ENCODE measurements at regions not wholly inside any gene's neighbourhood (a gene's known extent, or its start where the extent isn't known, plus 50 kb on each side); places are given as distances from the start of the nearest gene placed in this dataset.

DNA sequence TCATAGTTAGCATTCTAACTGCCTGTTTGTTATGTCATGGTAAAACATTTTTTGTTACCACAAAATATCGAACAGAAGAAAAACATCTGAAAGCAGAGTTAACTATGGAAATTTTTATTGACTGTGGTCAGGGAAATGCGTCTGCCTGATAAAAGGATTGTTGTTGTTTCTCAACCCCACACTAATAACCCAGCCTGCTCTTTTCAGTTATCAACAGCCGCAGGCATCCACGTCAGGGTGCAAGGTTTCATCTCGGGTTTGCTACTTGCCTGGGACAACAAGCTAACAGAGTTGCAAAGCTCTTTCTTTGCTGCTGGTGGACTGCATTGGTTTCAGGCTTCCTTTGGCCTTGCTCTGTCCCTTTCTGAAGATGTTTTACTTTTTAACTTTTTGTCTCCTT, 969.2 kb downstream of the CDH18 start:
- TF ChIP-seq, protein P1, sequence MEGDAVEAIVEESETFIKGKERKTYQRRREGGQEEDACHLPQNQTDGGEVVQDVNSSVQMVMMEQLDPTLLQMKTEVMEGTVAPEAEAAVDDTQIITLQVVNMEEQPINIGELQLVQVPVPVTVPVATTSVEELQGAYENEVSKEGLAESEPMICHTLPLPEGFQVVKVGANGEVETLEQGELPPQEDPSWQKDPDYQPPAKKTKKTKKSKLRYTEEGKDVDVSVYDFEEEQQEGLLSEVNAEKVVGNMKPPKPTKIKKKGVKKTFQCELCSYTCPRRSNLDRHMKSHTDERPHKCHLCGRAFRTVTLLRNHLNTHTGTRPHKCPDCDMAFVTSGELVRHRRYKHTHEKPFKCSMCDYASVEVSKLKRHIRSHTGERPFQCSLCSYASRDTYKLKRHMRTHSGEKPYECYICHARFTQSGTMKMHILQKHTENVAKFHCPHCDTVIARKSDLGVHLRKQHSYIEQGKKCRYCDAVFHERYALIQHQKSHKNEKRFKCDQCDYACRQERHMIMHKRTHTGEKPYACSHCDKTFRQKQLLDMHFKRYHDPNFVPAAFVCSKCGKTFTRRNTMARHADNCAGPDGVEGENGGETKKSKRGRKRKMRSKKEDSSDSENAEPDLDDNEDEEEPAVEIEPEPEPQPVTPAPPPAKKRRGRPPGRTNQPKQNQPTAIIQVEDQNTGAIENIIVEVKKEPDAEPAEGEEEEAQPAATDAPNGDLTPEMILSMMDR (tag by site-specific recombination; IDR thresholded peaks at IDR 0.05) = no peak
- TF ChIP-seq ZBTB1 (tag by site-specific recombination; IDR thresholded peaks at IDR 0.05) = no peak
- TF ChIP-seq ZNF274 (IDR thresholded peaks at IDR 0.05; ENCODE audit: low read length) = no peak
- no peak for TF ChIP-seq ZNF274 (tag by site-specific recombination; IDR thresholded peaks at IDR 0.05; ENCODE audit: borderline replicate concordance)
- no peak for TF ChIP-seq ZFP3 (tag by site-specific recombination; IDR thresholded peaks at IDR 0.05; ENCODE audit: low read depth)

Measured in HEK293 (cell line).